Psoas muscle (tissue), 7 donors: ENCODE measurements at regions not wholly inside any gene's neighbourhood (a gene's known extent, or its start where the extent isn't known, plus 50 kb on each side); places are given as distances from the start of the nearest gene placed in this dataset.
A peak's percentile ranks its signal among the peaks of the same experiment; 100 is the strongest.

Experiments used
- ATAC-seq, 4 donors: fragments of 200-7000 bp; cut with Tn5 transposase; one replicate each; pipeline ENCODE4 v1.9.1; 2020; ENCODE audit warnings: moderate library complexity in 3 of 4, mild to moderate bottlenecking in 2 of 4
- DNase-seq, 2 donors: peaks; one replicate each; pipeline ENCODE4 v3.0.0-alpha.2; 2020
- H3K27ac ChIP-seq: fragments of 200-600 bp; one replicate; pipeline ENCODE4 v1.8.0; 2022
- H3K27me3 ChIP-seq, 3 donors: fragments of 200-600 bp in 1 of 3; one replicate each; pipeline versions ENCODE4 v1.6.1 to v1.8.0; 2013 to 2022; ENCODE audit warnings: low read length in 2 of 3, mild to moderate bottlenecking in 2 of 3, moderate library complexity in 1 of 3; ENCODE audit not compliant: insufficient read depth in 3 of 3
- H3K36me3 ChIP-seq, 2 donors: fragments of 200-600 bp in 1 of 2; one replicate each; pipeline versions ENCODE4 v1.6.1 to v1.8.0; 2013 to 2022; ENCODE audit warnings: low read depth in 1 of 2, mild to moderate bottlenecking in 1 of 2, moderate library complexity in 1 of 2; ENCODE audit not compliant: insufficient read depth in 1 of 2
- H3K4me1 ChIP-seq: fragments of 200-600 bp; one replicate; pipeline ENCODE4 v1.8.0; 2022
- H3K4me3 ChIP-seq: fragments of 200-600 bp; one replicate; pipeline ENCODE4 v1.8.0; 2022; ENCODE audit warnings: mild to moderate bottlenecking
- H3K9me3 ChIP-seq: fragments of 200-600 bp; one replicate; pipeline ENCODE4 v1.8.0; 2022
- WGBS, 3 donors: extraction: QIAGEN DNeasy Blood & Tissue Kit; methylation state at CpG; one replicate each; pipeline versions ENCODE4 v1.1.6 to v1.1.7; 2013; 5-methylcytosine and 5-hydroxymethylcytosine counted together
- intact Hi-C, 2 donors: fragments of 100-400 bp; cut with DNase I; formaldehyde crosslinking; loops; one replicate each; pipeline versions ENCODE4 v1.11.0 to v1.14.2; 2022
- TF ChIP-seq, protein P1 (sequence below): fragments of 200-600 bp; IDR thresholded peaks from one replicate; pipeline ENCODE4 v1.8.0; 2022; ENCODE audit warnings: antibody characterized with exemption
- donor health status: healthy with polysubstance abuse.
- donor health status: DM: no; HTN: no; CAD: no; lungs with moderate emphysema.
- donor health status: Bipolar disorder and iron deficiency.
- donor health status: healthy.
- donor health status: DM: yes; HTN: yes; CAD: no.
- donor health status: DM: no; HTN: no; CAD: no.
- donor health status: DM: yes; HTN: yes; CAD: no.

DNA sequence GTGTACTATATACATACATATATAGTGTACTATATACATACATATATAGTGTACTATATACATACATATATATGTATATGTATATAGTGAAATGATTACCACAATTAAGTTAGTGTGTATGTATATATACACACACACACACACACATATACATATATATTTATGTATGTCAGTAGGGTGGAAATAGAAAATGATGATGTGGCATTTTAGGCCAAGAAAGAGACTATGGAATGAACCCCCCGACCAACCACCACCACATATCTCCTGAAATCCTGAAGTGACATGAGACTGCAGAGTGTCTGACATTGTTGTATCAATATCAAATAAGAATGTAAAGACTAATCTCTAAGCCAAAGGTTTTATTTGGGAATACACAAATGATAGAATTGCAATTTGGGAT, 107.6 kb downstream of the RFC3 start:
- DNase-seq (no peak), ATAC-seq (no peak)
- Histone ChIP-seq H3K4me1 (no peaks in the 10 kb centered on the region), H3K27me3 (no peaks in the 10 kb centered on the region), H3K4me3 (no peak overlapping the region), H3K27ac (no peak overlapping the region), H3K36me3 (no peaks in the 10 kb centered on the region), H3K9me3 (no peaks in the 10 kb centered on the region)
- TF ChIP-seq, protein P1, sequence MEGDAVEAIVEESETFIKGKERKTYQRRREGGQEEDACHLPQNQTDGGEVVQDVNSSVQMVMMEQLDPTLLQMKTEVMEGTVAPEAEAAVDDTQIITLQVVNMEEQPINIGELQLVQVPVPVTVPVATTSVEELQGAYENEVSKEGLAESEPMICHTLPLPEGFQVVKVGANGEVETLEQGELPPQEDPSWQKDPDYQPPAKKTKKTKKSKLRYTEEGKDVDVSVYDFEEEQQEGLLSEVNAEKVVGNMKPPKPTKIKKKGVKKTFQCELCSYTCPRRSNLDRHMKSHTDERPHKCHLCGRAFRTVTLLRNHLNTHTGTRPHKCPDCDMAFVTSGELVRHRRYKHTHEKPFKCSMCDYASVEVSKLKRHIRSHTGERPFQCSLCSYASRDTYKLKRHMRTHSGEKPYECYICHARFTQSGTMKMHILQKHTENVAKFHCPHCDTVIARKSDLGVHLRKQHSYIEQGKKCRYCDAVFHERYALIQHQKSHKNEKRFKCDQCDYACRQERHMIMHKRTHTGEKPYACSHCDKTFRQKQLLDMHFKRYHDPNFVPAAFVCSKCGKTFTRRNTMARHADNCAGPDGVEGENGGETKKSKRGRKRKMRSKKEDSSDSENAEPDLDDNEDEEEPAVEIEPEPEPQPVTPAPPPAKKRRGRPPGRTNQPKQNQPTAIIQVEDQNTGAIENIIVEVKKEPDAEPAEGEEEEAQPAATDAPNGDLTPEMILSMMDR: no peak
- WGBS, 3 donors: 52 to 97% (median 67%) methylated on average over 1 of the region's 1 CpG
- intact Hi-C loops: no loop called here

DNA sequence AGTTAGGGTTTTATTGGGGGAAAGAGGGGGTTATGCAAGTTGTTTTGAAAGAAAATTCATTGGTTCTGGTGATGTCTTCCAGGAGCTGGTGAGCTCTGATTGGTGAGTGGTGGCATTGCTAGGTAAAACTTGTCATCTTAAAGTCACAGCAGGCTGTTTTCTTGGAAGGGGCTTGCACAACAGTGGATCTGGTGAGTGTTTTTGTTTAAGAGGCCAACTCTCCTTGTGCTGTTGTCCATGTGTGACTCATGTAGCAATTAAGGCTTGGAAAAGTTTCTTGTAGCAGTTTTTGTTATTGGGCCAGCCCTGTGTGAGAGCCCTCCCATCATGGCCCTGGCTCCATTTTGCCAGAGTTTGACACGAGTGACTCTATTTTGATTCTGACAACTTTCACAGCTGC, 109.4 kb downstream of the RFC3 start:
- Histone ChIP-seq H3K4me1 (no peaks in the 10 kb centered on the region), H3K27ac (no peak overlapping the region), H3K9me3 (no peaks in the 10 kb centered on the region), H3K36me3 (no peaks in the 10 kb centered on the region), H3K4me3 (no peak overlapping the region), H3K27me3 (no peaks in the 10 kb centered on the region)
- ATAC-seq (peak in 1 of 4 donors; percentile 35), DNase-seq (no peak)
- intact Hi-C loops: no loop called here
- WGBS, 3 donors: 24 to 48% (median 27%) methylated on average over 1 of the region's 1 CpG
- TF ChIP-seq, protein P1: no peak

DNA sequence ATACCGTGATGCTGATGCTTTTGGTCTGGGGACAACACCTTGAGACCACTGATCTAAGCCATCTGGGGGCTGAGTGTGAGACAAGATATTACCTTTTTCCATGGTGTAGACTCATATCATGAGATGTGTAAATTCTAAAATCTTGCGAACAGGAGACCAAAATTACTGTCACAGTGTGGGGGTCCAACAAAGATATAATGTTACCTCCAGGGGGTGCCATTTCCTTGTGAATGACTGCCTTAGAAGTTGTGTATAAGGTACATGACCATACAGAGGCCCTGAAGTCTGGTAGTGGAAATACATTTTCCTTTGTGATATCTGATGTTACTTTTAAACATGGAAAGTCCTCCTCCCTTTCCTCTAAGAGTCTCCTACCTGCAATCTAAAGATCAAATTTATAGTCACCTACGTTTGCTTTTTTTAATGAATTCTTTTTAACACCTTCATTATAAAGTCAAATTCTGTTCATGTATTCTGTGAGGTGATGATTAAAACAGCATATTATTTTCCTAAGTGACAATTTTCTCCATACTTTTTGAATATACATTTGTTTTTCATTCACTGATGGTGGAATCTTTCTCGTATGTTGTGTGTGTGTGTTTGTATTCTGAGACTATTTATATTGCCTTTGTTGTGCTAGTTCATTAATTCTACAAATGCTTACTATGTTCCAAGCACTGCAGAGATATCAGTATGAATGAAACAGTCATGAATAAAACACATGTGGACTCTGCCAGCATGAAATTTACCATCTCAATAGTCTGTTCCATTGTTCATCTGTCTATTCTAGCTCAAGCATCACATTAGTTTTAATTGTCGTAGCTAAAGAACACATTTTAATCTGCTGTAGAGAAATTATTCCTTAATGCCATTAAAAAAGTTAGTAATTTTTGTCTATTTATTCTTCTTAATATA, 113.7 kb downstream of the RFC3 start:
- TF ChIP-seq, protein P1: peak; percentile 24
- Histone ChIP-seq H3K4me1 (no peaks in the 10 kb centered on the region), H3K4me3 (no peak overlapping the region), H3K27ac (no peak overlapping the region), H3K9me3 (no peaks in the 10 kb centered on the region), H3K36me3 (no peaks in the 10 kb centered on the region), H3K27me3 (no peaks in the 10 kb centered on the region)
- ATAC-seq (peak in 1 of 4 donors; percentile 28), DNase-seq (no peak)
- WGBS, 3 donors: 93 to 97% (median 94%) methylated on average over 5 of the region's 5 CpGs
- intact Hi-C loops: loop anchor here (5.0 kb wide), 2 partner anchors 1226 to 1231 kb away; no protein-coding TSS in a partner anchor

DNA sequence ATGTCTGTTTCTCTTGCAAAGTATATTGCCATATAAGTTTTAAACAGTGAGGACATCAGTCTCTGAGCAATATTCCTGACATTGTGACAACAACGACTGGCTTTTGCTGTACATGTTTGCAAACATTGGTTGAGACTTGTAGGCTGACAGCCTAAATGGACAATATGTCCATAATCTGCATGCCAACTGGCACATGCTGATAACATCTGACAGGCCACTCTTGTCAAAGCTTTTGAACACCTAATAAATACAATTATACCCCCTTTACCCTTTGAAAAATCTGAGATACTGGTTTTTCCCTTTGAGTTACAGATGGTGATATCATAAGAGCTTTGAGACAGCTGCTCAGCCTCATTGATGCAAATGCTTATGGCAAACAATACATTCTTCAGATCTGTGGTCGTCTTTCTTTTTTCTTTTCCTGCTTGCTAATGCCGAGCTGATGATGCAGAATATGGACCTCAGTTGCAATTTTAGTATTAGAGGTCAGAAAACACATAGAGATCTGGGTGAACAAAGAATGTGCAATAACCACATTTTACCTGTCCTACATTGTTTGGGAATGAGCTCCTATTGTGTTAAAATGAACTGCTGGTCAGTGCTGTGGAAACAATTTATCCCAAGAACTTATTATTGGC, 114.9 kb downstream of the RFC3 start:
- no peak overlapping the region for H3K4me3 ChIP-seq
- H3K9me3 ChIP-seq: no peaks in the 10 kb centered on the region
- no peak overlapping the region for H3K27ac ChIP-seq
- H3K27me3 ChIP-seq: no peaks in the 10 kb centered on the region
- intact Hi-C loops: loop anchor here (5.0 kb wide), 2 partner anchors 1224 to 1229 kb away; no protein-coding TSS in a partner anchor
- 78 to 83% (median 80%) methylated on average over 3 of the region's 3 CpGs for WGBS, 3 donors
- H3K4me1 ChIP-seq: no peaks in the 10 kb centered on the region
- TF ChIP-seq, protein P1: no peak
- ATAC-seq (no peak), DNase-seq (no peak)
- no peaks in the 10 kb centered on the region for H3K36me3 ChIP-seq
